HUES64 (cell line): ENCODE measurements at regions not wholly inside any gene's neighbourhood (a gene's known extent, or its start where the extent isn't known, plus 50 kb on each side); places are given as distances from the start of the nearest gene placed in this dataset.

Source experiments
- H3K27ac ChIP-seq: 2 replicates; pipeline ENCODE4 v1.7.0; 2013; ENCODE audit warnings: low read depth, low read length, inconsistent platforms
- H3K27me3 ChIP-seq: 2 replicates; pipeline ENCODE4 v1.6.1; 2013; ENCODE audit warnings: mild to moderate bottlenecking, low read length; ENCODE audit not compliant: insufficient read depth
- H3K36me3 ChIP-seq: 2 replicates; pipeline ENCODE4 v1.6.1; 2013; ENCODE audit warnings: mild to moderate bottlenecking, low read length; ENCODE audit not compliant: insufficient read depth
- H3K4me1 ChIP-seq: 2 replicates; pipeline ENCODE4 v1.6.1; 2013; ENCODE audit warnings: mild to moderate bottlenecking, low read length, moderate library complexity; ENCODE audit not compliant: insufficient read depth
- H3K4me3 ChIP-seq: 2 replicates; pipeline ENCODE4 v1.5.1; 2013; ENCODE audit warnings: mild to moderate bottlenecking, low read length, moderate library complexity
- H3K9ac ChIP-seq: 2 replicates; pipeline ENCODE4 v1.6.1; 2013; ENCODE audit warnings: mild to moderate bottlenecking, low read depth, low read length
- H3K9me3 ChIP-seq: 2 replicates; pipeline ENCODE4 v1.6.1; 2013; ENCODE audit warnings: low read depth, low read length; ENCODE audit not compliant: insufficient read depth
- whole genome bisulfite sequencing: fragments of 150-250, 120-280 bp; methylation state at CpG from one replicate; pipeline ENCODE4 v1.1.7; 2013; ENCODE audit warnings: missing lambda C conversion rate; 5-methylcytosine and 5-hydroxymethylcytosine counted together

- WGBS, result 95% methylated on average over 6 of the region's 6 CpGs
- no peaks in the 10 kb centered on the region for H3K36me3 ChIP-seq
These were observed 592.1 kb upstream of the GBE1 start for GRCh38 chr3:82353306-82354171.

GRCh38 chr3:82347585-82347984 is 586.1 kb upstream of the GBE1 start:
- no peak overlapping the region for H3K9ac ChIP-seq
- H3K27me3 ChIP-seq, result no peaks in the 10 kb centered on the region
- H3K27ac ChIP-seq, result no peak overlapping the region
- H3K9me3 ChIP-seq, result 0 out of 2 replicates have a peak, but pooled peaks cover 3% of the 10 kb centered on the region
- H3K36me3 ChIP-seq, result no peaks in the 10 kb centered on the region
- WGBS, result 92% methylated on average over 1 of the region's 1 CpG
- H3K4me1 ChIP-seq, result no peaks in the 10 kb centered on the region
- H3K4me3 ChIP-seq, result no peak overlapping the region

More at GRCh38 chr3:82353306-82354171, 592.1 kb upstream of the GBE1 start:
- Histone ChIP-seq H3K9me3 (0 out of 2 replicates have a peak, but pooled peaks cover 3% of the 10 kb centered on the region), H3K4me1 (peaks cover 24% of the 10 kb centered on the region), H3K27ac (no peak overlapping the region), H3K4me3 (no peak overlapping the region), H3K9ac (no peak overlapping the region), H3K27me3 (no peaks in the 10 kb centered on the region)

- H3K27me3 ChIP-seq, result no peaks in the 10 kb centered on the region
These were observed 581.1 kb upstream of the GBE1 start for GRCh38 chr3:82342521-82342920.

GRCh38 chr3:82329300-82329699 is 567.9 kb upstream of the GBE1 start:
- Histone ChIP-seq H3K27ac (no peak overlapping the region), H3K4me3 (no peak overlapping the region), H3K9me3 (no peaks in the 10 kb centered on the region), H3K4me1 (no peaks in the 10 kb centered on the region), H3K9ac (no peak overlapping the region), H3K27me3 (no peaks in the 10 kb centered on the region), H3K36me3 (no peaks in the 10 kb centered on the region)
- no CpG with 5 or more reads among the region's 2 CpGs for WGBS

More at GRCh38 chr3:82342521-82342920, 581.1 kb upstream of the GBE1 start:
- 100% methylated on average over 2 of the region's 3 CpGs for WGBS
- Histone ChIP-seq H3K4me1 (no peaks in the 10 kb centered on the region), H3K36me3 (no peaks in the 10 kb centered on the region), H3K9ac (no peak overlapping the region), H3K9me3 (no peaks in the 10 kb centered on the region), H3K4me3 (no peak overlapping the region), H3K27ac (no peak overlapping the region)

GRCh38 chr3:82311901-82312300 is 550.5 kb upstream of the GBE1 start:
- 0 out of 2 replicates have a peak, but pooled peaks cover 4% of the 10 kb centered on the region for H3K4me1 ChIP-seq
- H3K4me3 ChIP-seq, result no peak overlapping the region
- H3K27ac ChIP-seq, result no peak overlapping the region
- no CpG with 5 or more reads among the region's 1 CpG for WGBS
- H3K9me3 ChIP-seq, result no peaks in the 10 kb centered on the region
- H3K27me3 ChIP-seq, result no peaks in the 10 kb centered on the region
- H3K9ac ChIP-seq, result no peak overlapping the region
- H3K36me3 ChIP-seq, result no peaks in the 10 kb centered on the region

GRCh38 chr3:82308755-82309154 is 547.3 kb upstream of the GBE1 start:
- H3K4me3 ChIP-seq, result no peak overlapping the region
- H3K27me3 ChIP-seq, result no peaks in the 10 kb centered on the region
- WGBS, result 92% methylated on average over 7 of the region's 7 CpGs
- H3K9me3 ChIP-seq, result no peaks in the 10 kb centered on the region
- no peaks in the 10 kb centered on the region for H3K36me3 ChIP-seq
- no peak overlapping the region for H3K9ac ChIP-seq
- no peaks in the 10 kb centered on the region for H3K4me1 ChIP-seq
- no peak overlapping the region for H3K27ac ChIP-seq

- Histone ChIP-seq H3K9ac (no peak overlapping the region), H3K36me3 (no peaks in the 10 kb centered on the region), H3K4me3 (no peak overlapping the region), H3K27me3 (no peaks in the 10 kb centered on the region), H3K27ac (no peak overlapping the region), H3K4me1 (no peaks in the 10 kb centered on the region), H3K9me3 (no peaks in the 10 kb centered on the region)
- 81% methylated on average over 1 of the region's 1 CpG for whole genome bisulfite sequencing
These were observed 544.7 kb upstream of the GBE1 start for GRCh38 chr3:82306189-82306588.

- Histone ChIP-seq H3K27me3 (no peaks in the 10 kb centered on the region), H3K4me1 (no peaks in the 10 kb centered on the region), H3K4me3 (no peak overlapping the region), H3K9ac (no peak overlapping the region), H3K36me3 (no peaks in the 10 kb centered on the region), H3K27ac (no peak overlapping the region), H3K9me3 (no peaks in the 10 kb centered on the region)
- WGBS, result 86% methylated on average over 3 of the region's 3 CpGs
These were observed 533.2 kb upstream of the GBE1 start for GRCh38 chr3:82294609-82295008.

GRCh38 chr3:82293867-82294266 is 532.4 kb upstream of the GBE1 start:
- H3K27me3 ChIP-seq, result no peaks in the 10 kb centered on the region
- no peak overlapping the region for H3K4me3 ChIP-seq
- H3K36me3 ChIP-seq, result no peaks in the 10 kb centered on the region
- no peaks in the 10 kb centered on the region for H3K4me1 ChIP-seq
- no peaks in the 10 kb centered on the region for H3K9me3 ChIP-seq
- H3K9ac ChIP-seq, result no peak overlapping the region
- H3K27ac ChIP-seq, result no peak overlapping the region

GRCh38 chr3:82293435-82293834 is 532.0 kb upstream of the GBE1 start:
- Histone ChIP-seq H3K4me1 (no peaks in the 10 kb centered on the region), H3K4me3 (no peak overlapping the region), H3K9ac (no peak overlapping the region), H3K36me3 (no peaks in the 10 kb centered on the region), H3K9me3 (no peaks in the 10 kb centered on the region), H3K27me3 (no peaks in the 10 kb centered on the region), H3K27ac (no peak overlapping the region)
- WGBS, result no CpG with 5 or more reads among the region's 1 CpG

- Histone ChIP-seq H3K27ac (no peak overlapping the region), H3K27me3 (no peaks in the 10 kb centered on the region), H3K4me3 (no peak overlapping the region), H3K4me1 (no peaks in the 10 kb centered on the region), H3K9ac (no peak overlapping the region), H3K36me3 (no peaks in the 10 kb centered on the region), H3K9me3 (no peaks in the 10 kb centered on the region)
- 98% methylated on average over 3 of the region's 3 CpGs for WGBS
These were observed 526.1 kb upstream of the GBE1 start for GRCh38 chr3:82287562-82287961.
